ENCODE measurements at regions not wholly inside any gene's neighbourhood (a gene's known extent, or its start where the extent isn't known, plus 50 kb on each side); places are given as distances from the start of the nearest gene placed in this dataset.
"Not testable (repeated sequence)": the region's sequence is repeated elsewhere in the genome, so short reads cannot be mapped to it uniquely, and the experiment has no call there.

- no peak for DNase-seq
Observed at GRCh38 chr6:28809947-28810658, 113.7 kb downstream of the TRIM27 start.

DNA sequence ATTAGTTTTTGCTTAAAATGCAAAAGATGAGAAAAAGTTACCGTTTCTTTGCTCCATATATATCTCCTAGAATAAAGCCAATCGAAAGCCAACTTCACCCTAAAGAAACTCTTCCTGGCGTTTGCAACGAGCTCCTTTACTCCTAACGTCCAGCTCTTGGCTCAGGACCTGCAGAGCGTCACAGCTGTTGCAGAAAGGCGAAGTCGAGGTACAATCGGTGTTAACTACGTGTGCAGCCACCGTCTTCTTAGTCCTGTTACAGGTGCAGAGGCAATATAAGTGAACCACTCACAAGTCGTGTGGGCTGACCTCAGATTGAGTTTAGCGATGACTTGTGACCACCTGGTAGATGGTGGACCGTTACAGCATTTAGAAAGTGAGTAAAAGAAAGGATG, 113.1 kb downstream of the TRIM27 start:
- DNase-seq: no peak

- DNase-seq: no peak
Observed at GRCh38 chr6:28811873-28812272, 111.9 kb downstream of the TRIM27 start.

DNA sequence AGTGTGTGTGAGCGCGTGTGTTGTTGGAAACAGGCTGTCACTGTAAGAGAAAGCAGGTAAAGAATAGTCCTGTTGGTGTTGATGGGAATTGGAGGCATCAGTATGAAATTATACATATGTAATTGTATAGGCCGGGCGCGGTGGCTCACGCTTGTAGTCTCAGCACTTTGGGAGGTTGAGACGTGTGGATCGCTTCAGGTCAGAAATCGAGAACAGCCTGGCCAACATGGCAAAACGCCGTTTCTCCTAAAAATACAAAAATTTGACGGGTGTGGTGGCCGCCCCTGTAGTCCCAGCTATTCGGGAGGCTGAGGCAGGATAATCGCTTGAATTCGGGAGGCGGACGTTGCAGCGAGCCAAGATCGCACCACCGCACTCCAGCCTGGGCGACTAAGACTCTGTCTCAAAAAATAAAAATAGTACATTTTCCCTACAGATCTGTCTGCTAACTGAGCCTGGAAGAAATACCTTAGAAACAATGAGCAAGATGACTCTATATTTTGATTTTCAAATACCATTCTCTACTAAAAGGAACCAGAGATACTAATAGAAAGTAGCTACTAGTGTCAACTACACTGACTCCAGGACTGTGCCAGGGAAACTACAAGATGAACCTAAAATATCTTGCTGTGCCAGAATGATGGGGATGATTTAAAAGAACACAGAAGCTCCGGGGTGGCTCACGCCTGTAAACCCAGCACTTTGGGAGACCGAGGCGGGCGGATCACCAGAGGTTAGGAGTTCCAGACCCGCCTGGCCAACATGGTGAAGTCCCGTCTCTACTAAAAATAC, 110.8 kb downstream of the TRIM27 start:
- no peak for DNase-seq

- no peak for DNase-seq
Observed at GRCh38 chr6:28814032-28814976, 109.5 kb downstream of the TRIM27 start.

- no peak for DNase-seq
Observed at GRCh38 chr6:28816339-28816908, 107.4 kb downstream of the TRIM27 start.

- peak; percentile 57 for DNase-seq
Observed at GRCh38 chr6:28816909-28817807, 106.6 kb downstream of the TRIM27 start.

- DNase-seq: no peak
Observed at GRCh38 chr6:28817808-28818145, 106.0 kb downstream of the TRIM27 start.

DNA sequence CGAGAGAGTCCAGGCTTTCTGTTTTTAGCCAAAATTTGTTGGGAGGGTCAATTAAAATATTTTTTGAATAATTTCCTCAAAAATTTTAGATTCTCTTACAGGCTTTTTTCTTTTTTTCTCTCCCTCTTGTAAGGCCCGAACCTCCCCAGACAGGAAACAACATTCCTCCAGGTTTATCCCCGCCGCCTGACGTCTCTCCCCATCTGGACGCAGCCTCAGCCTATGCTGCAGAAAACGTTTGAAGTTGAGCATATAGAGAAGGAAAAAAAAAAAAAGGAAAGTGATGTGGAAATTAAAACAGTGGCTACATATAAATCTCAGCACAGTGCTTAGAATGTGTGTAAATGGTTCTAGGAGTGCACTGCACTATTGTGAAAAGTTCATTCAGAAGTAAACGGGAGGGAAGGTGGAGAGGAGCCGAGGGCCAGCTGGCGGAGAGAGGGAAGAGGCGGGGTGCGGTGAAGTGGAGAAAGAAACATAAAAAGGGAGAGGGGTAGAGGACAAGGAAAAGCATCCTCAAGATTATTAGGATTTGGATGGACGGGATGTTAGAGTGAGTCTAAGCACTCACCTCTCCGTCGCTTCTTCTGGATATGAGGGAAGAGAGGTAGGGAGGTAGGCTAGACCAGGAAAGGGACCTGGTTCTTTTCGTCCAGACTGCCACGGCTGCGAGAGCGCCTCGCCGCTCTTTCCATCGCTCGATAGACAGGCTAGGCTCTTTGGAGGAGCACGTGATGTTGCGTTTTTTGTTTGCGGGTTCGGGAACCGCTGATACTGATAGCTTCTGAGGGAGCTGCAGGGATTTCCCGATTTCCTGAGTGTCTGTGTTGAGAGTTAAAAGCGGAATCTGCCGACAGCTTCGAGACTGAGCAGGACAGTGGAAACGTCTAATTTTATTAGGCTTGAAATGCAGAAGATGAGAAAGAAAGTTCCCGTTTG, 98.7 kb downstream of the TRIM27 start:
- DNase-seq: no peak

DNA sequence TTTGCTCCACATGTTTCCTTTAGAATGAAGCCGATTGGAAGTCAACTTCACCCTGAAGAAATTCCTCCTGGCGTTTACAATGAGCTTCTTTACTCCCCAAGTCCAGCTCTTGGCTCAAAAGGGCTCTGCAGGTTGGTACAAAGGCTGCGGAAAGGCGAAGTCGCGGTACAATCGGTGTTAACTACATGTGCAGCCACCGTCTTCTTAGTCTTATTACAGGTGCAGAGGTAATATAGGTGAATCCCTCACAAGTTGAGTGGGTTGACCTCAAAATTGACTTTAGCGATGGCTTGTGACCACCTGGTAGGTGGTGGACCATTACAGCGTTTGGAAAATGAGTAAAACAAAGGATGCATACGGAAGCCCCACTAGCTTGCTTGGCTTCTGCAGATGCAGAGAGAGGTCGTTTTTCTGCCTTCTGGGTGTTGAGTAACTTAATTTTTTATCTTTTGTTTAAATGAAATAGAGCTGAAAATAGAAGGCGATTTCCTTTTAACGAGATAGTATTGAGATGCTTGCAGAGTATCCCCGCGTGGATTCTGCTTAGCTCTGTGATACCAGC, 98.0 kb downstream of the TRIM27 start:
- DNase-seq: no peak

DNA sequence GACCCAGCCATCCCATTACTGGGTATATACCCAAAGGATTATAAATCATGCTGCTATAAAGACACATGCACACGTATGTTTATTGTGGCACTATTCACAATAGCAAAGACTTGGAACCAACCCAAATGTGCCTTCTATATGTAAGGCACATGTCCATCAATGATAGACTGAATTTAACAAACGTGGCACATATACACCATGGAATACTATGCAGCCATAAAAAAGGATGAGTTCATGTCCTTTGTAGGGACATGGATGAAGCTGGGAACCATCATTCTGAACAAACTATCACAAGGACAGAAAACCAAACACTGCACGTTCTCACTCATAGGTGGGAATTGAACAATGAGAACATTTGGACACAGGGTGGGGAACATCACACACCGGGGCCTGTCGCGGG, 92.1 kb downstream of the TRIM27 start:
- DNase-seq: not testable (repeated sequence)

- DNase-seq: not testable (repeated sequence)
Observed at GRCh38 chr6:28836703-28837102, 87.1 kb downstream of the TRIM27 start.

DNA sequence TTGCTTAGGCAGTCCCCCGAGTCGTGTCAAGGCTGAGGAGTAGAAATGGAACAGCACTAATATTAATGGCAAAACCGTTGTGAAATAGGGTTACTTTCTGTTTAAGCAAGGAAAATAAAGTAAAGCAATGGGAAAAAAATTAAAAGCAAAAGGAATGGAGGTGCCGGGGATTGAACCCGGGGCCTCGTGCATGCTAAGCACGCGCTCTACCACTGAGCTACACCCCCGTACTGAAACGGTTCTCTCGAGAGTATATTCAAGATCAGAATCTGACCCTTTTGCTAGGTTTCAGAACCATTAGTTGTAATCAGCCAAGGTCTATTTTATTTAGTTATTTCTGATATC, 85.5 kb downstream of the TRIM27 start:
- DNase-seq: peak; percentile 73

GRCh38 chr6:28838634-28839442, 84.9 kb downstream of the TRIM27 start:
- DNase-seq: peak; percentile 80

DNA sequence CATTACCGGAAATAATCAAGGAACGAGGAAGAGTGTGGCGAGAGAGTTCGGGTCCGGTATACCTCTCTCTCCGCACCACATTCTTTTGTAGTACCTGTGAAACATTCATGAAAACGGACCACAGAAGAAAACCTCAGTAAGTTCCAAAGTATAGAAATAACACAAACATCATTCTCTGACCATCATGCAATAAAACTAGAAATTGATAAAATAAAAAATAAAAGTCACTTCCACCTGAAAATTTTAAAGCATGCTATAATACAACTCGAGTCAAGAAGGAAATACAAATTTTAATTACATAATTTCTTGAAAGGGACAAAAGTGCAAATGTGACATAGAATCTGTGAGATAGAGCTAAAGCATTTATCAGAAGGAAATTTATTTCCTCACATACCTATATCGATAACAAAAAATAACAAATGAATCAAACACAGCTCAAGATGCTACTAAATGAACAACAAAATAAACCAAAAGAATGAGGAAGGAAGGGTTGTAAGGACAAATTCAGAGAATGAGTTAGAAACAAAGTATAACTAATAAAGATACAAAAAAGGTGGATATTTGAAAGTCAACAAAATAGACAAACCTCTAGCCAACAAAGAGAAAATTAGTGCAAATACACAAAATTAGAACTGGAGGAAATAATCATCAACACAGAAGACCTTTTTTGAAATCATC, 84.2 kb downstream of the TRIM27 start:
- DNase-seq: no peak

- DNase-seq: no peak
Observed at GRCh38 chr6:28841290-28841689, 82.5 kb downstream of the TRIM27 start.

DNA sequence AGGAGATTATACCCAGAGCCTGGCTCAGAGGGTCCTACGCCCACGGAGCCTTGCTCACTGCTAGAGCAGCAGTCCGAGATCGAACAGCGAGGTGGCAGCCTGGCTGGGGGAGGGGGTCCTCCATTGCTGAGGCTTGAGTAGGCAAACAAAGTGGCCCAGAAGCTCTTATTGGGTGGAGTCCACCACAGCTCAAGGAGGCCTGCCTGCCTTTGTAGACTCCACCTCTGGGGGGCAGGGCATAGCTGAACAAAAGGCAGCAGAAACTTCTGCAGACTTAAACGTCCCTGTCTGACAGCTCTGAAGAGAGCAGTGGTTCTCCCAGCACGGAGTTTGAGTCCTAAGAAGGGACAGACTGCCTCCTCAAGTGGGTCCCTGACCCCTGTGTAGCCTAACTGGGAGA, 75.0 kb downstream of the TRIM27 start:
- DNase-seq: not testable (repeated sequence)

Measured in NCI-H446 treated with DMSO at 0.1 percent for 48 hours (cell line).